NCI-H446 treated with DMSO at 0.1 percent for 48 hours (cell line): ENCODE measurements at regions not wholly inside any gene's neighbourhood (a gene's known extent, or its start where the extent isn't known, plus 50 kb on each side); places are given as distances from the start of the nearest gene placed in this dataset.
A peak's percentile ranks its signal among the peaks of the same experiment; 100 is the strongest.
"Not testable (repeated sequence)": the region's sequence is repeated elsewhere in the genome, so short reads cannot be mapped to it uniquely, and the experiment has no call there.

Source experiments
- DNase-seq: peaks from one replicate; lab custom pipeline; 2025; lab: John Stamatoyannopoulos, UW

GRCh38 chr3:21238661-21239060 is 512.3 kb downstream of the ZNF385D start:
- peak; percentile 54 for DNase-seq

- DNase-seq: no peak
Observed at GRCh38 chr3:21237638-21238037, 513.4 kb downstream of the ZNF385D start.

GRCh38 chr3:21235491-21235890 is 515.5 kb downstream of the ZNF385D start:
- DNase-seq: no peak

- no peak for DNase-seq
Observed at GRCh38 chr3:21234933-21235332, 516.1 kb downstream of the ZNF385D start.

GRCh38 chr3:21229426-21230135 is 521.4 kb downstream of the ZNF385D start:
- no peak for DNase-seq

GRCh38 chr3:21226086-21226485 is 524.9 kb downstream of the ZNF385D start:
- peak; percentile 46 for DNase-seq

- DNase-seq: no peak
Observed at GRCh38 chr3:21220944-21221343, 530.1 kb downstream of the ZNF385D start.

GRCh38 chr3:21216598-21216997 is 534.4 kb downstream of the ZNF385D start:
- no peak for DNase-seq

GRCh38 chr3:21204122-21204521 is 546.9 kb downstream of the ZNF385D start:
- not testable (repeated sequence) for DNase-seq

GRCh38 chr3:21195203-21195602 is 555.8 kb downstream of the ZNF385D start:
- DNase-seq: no peak

- not testable (repeated sequence) for DNase-seq
Observed at GRCh38 chr3:21194036-21194435, 557.0 kb downstream of the ZNF385D start.

GRCh38 chr3:21188459-21188858 is 562.6 kb downstream of the ZNF385D start:
- no peak for DNase-seq

GRCh38 chr3:21185816-21186314 is 565.1 kb downstream of the ZNF385D start:
- no peak for DNase-seq

GRCh38 chr3:21174461-21174860 is 576.5 kb downstream of the ZNF385D start:
- peak; percentile 76 for DNase-seq

GRCh38 chr3:21170964-21171363 is 580.0 kb downstream of the ZNF385D start:
- DNase-seq: no peak

- DNase-seq: peak; percentile 56
Observed at GRCh38 chr3:21169948-21170347, 581.1 kb downstream of the ZNF385D start.

GRCh38 chr3:21168471-21168870 is 582.5 kb downstream of the ZNF385D start:
- DNase-seq: no peak

- DNase-seq: peak; percentile 90
Observed at GRCh38 chr3:21163956-21164355, 587.1 kb downstream of the ZNF385D start.

- DNase-seq: no peak
Observed at GRCh38 chr3:21159543-21159906, 591.5 kb downstream of the ZNF385D start.

GRCh38 chr3:21158861-21159542 is 592.0 kb downstream of the ZNF385D start:
- peak; percentile 67 for DNase-seq

- no peak for DNase-seq
Observed at GRCh38 chr3:21154911-21155310, 596.1 kb downstream of the ZNF385D start.

- no peak for DNase-seq
Observed at GRCh38 chr3:21152555-21152954, 598.5 kb downstream of the ZNF385D start.

- no peak for DNase-seq
Observed at GRCh38 chr3:21142949-21143348, 608.1 kb downstream of the ZNF385D start.
